WTC11 (cell line): ENCODE measurements at regions not wholly inside any gene's neighbourhood (a gene's known extent, or its start where the extent isn't known, plus 50 kb on each side); places are given as distances from the start of the nearest gene placed in this dataset.

Experiments
- ATF6 ChIP-seq: sonication (generic); formaldehyde crosslinking; IDR thresholded peaks from 2 replicates; pipeline ENCODE4 v1.8.1; 2023; ENCODE audit warnings: mild to moderate bottlenecking, missing genetic modification reagents
- CTCF ChIP-seq: fragments of 200-600 bp; IDR thresholded peaks from 2 replicates; pipeline ENCODE4 v1.8.0; 2022; ENCODE audit warnings: antibody characterized with exemption
- EMX1 ChIP-seq: fragments of 250-450 bp; sonication (Bioruptor Pico); IDR thresholded peaks from 2 replicates; pipeline ENCODE4 v1.8.0; 2021; ENCODE audit warnings: mild to moderate bottlenecking
- ETV6 ChIP-seq: sonication (generic); formaldehyde crosslinking; IDR thresholded peaks from 2 replicates; pipeline ENCODE4 v1.8.1; 2022; ENCODE audit warnings: mild to moderate bottlenecking, missing genetic modification reagents
- FOXK1 ChIP-seq: sonication (generic); formaldehyde crosslinking; IDR thresholded peaks from 2 replicates; pipeline ENCODE4 v1.8.0; 2022; ENCODE audit warnings: mild to moderate bottlenecking, moderate library complexity, missing genetic modification reagents
- FOXP4 ChIP-seq: sonication (generic); formaldehyde crosslinking; IDR thresholded peaks from 2 replicates; pipeline ENCODE4 v1.8.0; 2022; ENCODE audit warnings: mild to moderate bottlenecking, missing genetic modification reagents
- JUN ChIP-seq: sonication (generic); formaldehyde crosslinking; IDR thresholded peaks from 2 replicates; pipeline ENCODE4 v1.8.0; 2023; ENCODE audit warnings: mild to moderate bottlenecking, missing genetic modification reagents
- MAX ChIP-seq: sonication (generic); formaldehyde crosslinking; IDR thresholded peaks from 2 replicates; pipeline ENCODE4 v1.8.0; 2022; ENCODE audit warnings: mild to moderate bottlenecking, missing genetic modification reagents
- SP1 ChIP-seq: sonication (generic); formaldehyde crosslinking; conservative IDR thresholded peaks from 2 replicates; pipeline ENCODE4 v1.8.1; 2022; ENCODE audit warnings: missing genetic modification reagents
- TCF7 ChIP-seq: sonication (generic); formaldehyde crosslinking; IDR thresholded peaks from 2 replicates; pipeline ENCODE4 v1.8.0; 2022; ENCODE audit warnings: mild to moderate bottlenecking, low read depth, missing genetic modification reagents, moderate library complexity
- ZNF281 ChIP-seq: sonication (generic); formaldehyde crosslinking; IDR thresholded peaks from 2 replicates; pipeline ENCODE4 v1.8.0; 2023; ENCODE audit warnings: mild to moderate bottlenecking, missing genetic modification reagents
- ZNF423 ChIP-seq: fragments of 250-450 bp; sonication (Bioruptor Pico); IDR thresholded peaks from 2 replicates; pipeline ENCODE4 v2.1.2; 2022; ENCODE audit warnings: mild to moderate bottlenecking, moderate library complexity

- no peak for TF ChIP-seq JUN (CRISPR knock-in tag)
- no peak for TF ChIP-seq CTCF
- no peak for TF ChIP-seq SP1 (CRISPR knock-in tag)
- no peak for TF ChIP-seq FOXP4 (CRISPR knock-in tag)
- TF ChIP-seq ZNF423 (CRISPR knock-in tag), result no peak
- TF ChIP-seq ZNF281, result no peak
- no peak for TF ChIP-seq FOXK1 (CRISPR knock-in tag)
- no peak for TF ChIP-seq MAX
- TF ChIP-seq EMX1 (CRISPR knock-in tag), result no peak
- no peak for TF ChIP-seq ETV6 (CRISPR knock-in tag)
- TF ChIP-seq ATF6, result no peak
- no peak for TF ChIP-seq TCF7 (CRISPR knock-in tag)
Observed at GRCh38 chr5:73291873-73292272, 118.9 kb downstream of the TMEM174 start.
